C4-2B (cell line): ENCODE measurements at regions not wholly inside any gene's neighbourhood (a gene's known extent, or its start where the extent isn't known, plus 50 kb on each side); places are given as distances from the start of the nearest gene placed in this dataset.
"Not testable (repeated sequence)": the region's sequence is repeated elsewhere in the genome, so short reads cannot be mapped to it uniquely, and the experiment has no call there.

Experiments
- H3K27ac ChIP-seq: fragments of 450-650 bp; 2 replicates; pipeline ENCODE4 v1.5.1; 2017
- CTCF ChIP-seq: fragments of 450-650 bp; conservative IDR thresholded peaks from 2 replicates; pipeline ENCODE4 v1.5.1; 2017; ENCODE audit warnings: mild to moderate bottlenecking
- ZFX ChIP-seq: fragments of 450-650 bp; IDR thresholded peaks from 2 replicates; pipeline ENCODE4 v1.6.1; 2017

- not testable (repeated sequence) for H3K27ac ChIP-seq
Measured at GRCh38 chr9:64130325-64130724, 1154.7 kb downstream of the FOXD4L5 start.

GRCh38 chr9:64128572-64128971 is 1156.4 kb downstream of the FOXD4L5 start:
- no peak for TF ChIP-seq CTCF
- no peak for TF ChIP-seq ZFX
- H3K27ac ChIP-seq = no peak overlapping the region

- not testable (repeated sequence) for H3K27ac ChIP-seq
Measured at GRCh38 chr9:64121602-64122001, 1163.4 kb downstream of the FOXD4L5 start.

GRCh38 chr9:64117329-64117728 is 1167.7 kb downstream of the FOXD4L5 start:
- H3K27ac ChIP-seq = not testable (repeated sequence)

GRCh38 chr9:64107867-64108266 is 1177.1 kb downstream of the FOXD4L5 start:
- not testable (repeated sequence) for H3K27ac ChIP-seq

- H3K27ac ChIP-seq = not testable (repeated sequence)
Measured at GRCh38 chr9:64107211-64107610, 1177.8 kb downstream of the FOXD4L5 start.

- not testable (repeated sequence) for H3K27ac ChIP-seq
Measured at GRCh38 chr9:64105193-64105592, 1179.8 kb downstream of the FOXD4L5 start.

GRCh38 chr9:64101504-64101903 is 1183.5 kb downstream of the FOXD4L5 start:
- not testable (repeated sequence) for H3K27ac ChIP-seq

- not testable (repeated sequence) for H3K27ac ChIP-seq
Measured at GRCh38 chr9:64100571-64101155, 1184.3 kb downstream of the FOXD4L5 start.

GRCh38 chr9:64085998-64086397 is 1199.0 kb downstream of the FOXD4L5 start:
- not testable (repeated sequence) for H3K27ac ChIP-seq

- not testable (repeated sequence) for H3K27ac ChIP-seq
Measured at GRCh38 chr9:64071358-64072253, 1213.4 kb downstream of the FOXD4L5 start.

- H3K27ac ChIP-seq = not testable (repeated sequence)
Measured at GRCh38 chr9:64070611-64071357, 1214.2 kb downstream of the FOXD4L5 start.

GRCh38 chr9:64070083-64070482 is 1214.9 kb downstream of the FOXD4L5 start:
- H3K27ac ChIP-seq = not testable (repeated sequence)

GRCh38 chr9:64066736-64067368 is 1218.2 kb downstream of the FOXD4L5 start:
- TF ChIP-seq ZFX (no peak), CTCF (no peak)
- H3K27ac ChIP-seq = no peak overlapping the region
